ENCODE measurements at regions not wholly inside any gene's neighbourhood (a gene's known extent, or its start where the extent isn't known, plus 50 kb on each side); places are given as distances from the start of the nearest gene placed in this dataset.

GRCh38 chr3:177979703-177980102 lies 556.5 kb upstream of the KCNMB2 start:
- DNase-seq (ENCODE audit: extremely low spot score, unreplicated experiment), result no peak
- Mint-ChIP-seq H3K9me3 (ENCODE audit: unreplicated experiment) (no peaks in the 10 kb centered on the region), H3K36me3 (ENCODE audit: unreplicated experiment) (no peaks in the 10 kb centered on the region), H3K27ac (ENCODE audit: unreplicated experiment) (no peak overlapping the region), H3K27me3 (ENCODE audit: unreplicated experiment) (no peaks in the 10 kb centered on the region), H3K4me3 (ENCODE audit: unreplicated experiment) (no peak overlapping the region), H3K4me1 (ENCODE audit: unreplicated experiment) (peaks cover 29% of the 10 kb centered on the region)
- TF ChIP-seq CTCF (IDR thresholded peaks at IDR 0.05), result no peak

- no peak for DNase-seq (ENCODE audit: extremely low spot score, unreplicated experiment)
- H3K27ac Mint-ChIP-seq (ENCODE audit: unreplicated experiment), result no peak overlapping the region
- no peak for TF ChIP-seq CTCF (IDR thresholded peaks at IDR 0.05)
- no peaks in the 10 kb centered on the region for H3K27me3 Mint-ChIP-seq (ENCODE audit: unreplicated experiment)
- no peaks in the 10 kb centered on the region for H3K9me3 Mint-ChIP-seq (ENCODE audit: unreplicated experiment)
- no peak overlapping the region for H3K4me3 Mint-ChIP-seq (ENCODE audit: unreplicated experiment)
- H3K36me3 Mint-ChIP-seq (ENCODE audit: unreplicated experiment), result no peaks in the 10 kb centered on the region
- H3K4me1 Mint-ChIP-seq (ENCODE audit: unreplicated experiment), result peaks cover 27% of the 10 kb centered on the region
Observed at GRCh38 chr3:177981576-177981975, 554.7 kb upstream of the KCNMB2 start.

- Mint-ChIP-seq H3K27me3 (ENCODE audit: unreplicated experiment) (no peaks in the 10 kb centered on the region), H3K9me3 (ENCODE audit: unreplicated experiment) (no peaks in the 10 kb centered on the region), H3K4me3 (ENCODE audit: unreplicated experiment) (no peak overlapping the region), H3K36me3 (ENCODE audit: unreplicated experiment) (no peaks in the 10 kb centered on the region), H3K27ac (ENCODE audit: unreplicated experiment) (no peak overlapping the region), H3K4me1 (ENCODE audit: unreplicated experiment) (peaks cover 23% of the 10 kb centered on the region)
- no peak for TF ChIP-seq CTCF (IDR thresholded peaks at IDR 0.05)
- DNase-seq (ENCODE audit: extremely low spot score, unreplicated experiment), result no peak
Observed at GRCh38 chr3:177982034-177982433, 554.2 kb upstream of the KCNMB2 start.

GRCh38 chr3:177983320-177983719 lies 552.9 kb upstream of the KCNMB2 start:
- peaks cover 12% of the 10 kb centered on the region for H3K4me1 Mint-ChIP-seq (ENCODE audit: unreplicated experiment)
- no peak overlapping the region for H3K4me3 Mint-ChIP-seq (ENCODE audit: unreplicated experiment)

More at GRCh38 chr3:177983320-177983719, 552.9 kb upstream of the KCNMB2 start:
- no peak overlapping the region for H3K27ac Mint-ChIP-seq (ENCODE audit: unreplicated experiment)
- no peak for TF ChIP-seq CTCF (IDR thresholded peaks at IDR 0.05)
- no peaks in the 10 kb centered on the region for H3K36me3 Mint-ChIP-seq (ENCODE audit: unreplicated experiment)
- H3K27me3 Mint-ChIP-seq (ENCODE audit: unreplicated experiment), result no peaks in the 10 kb centered on the region
- DNase-seq (ENCODE audit: extremely low spot score, unreplicated experiment), result no peak
- H3K9me3 Mint-ChIP-seq (ENCODE audit: unreplicated experiment), result no peaks in the 10 kb centered on the region
